Suppressor macrophage treated with lipopolysaccharide for 4 hours (primary cell): ENCODE measurements at regions not wholly inside any gene's neighbourhood (a gene's known extent, or its start where the extent isn't known, plus 50 kb on each side); places are given as distances from the start of the nearest gene placed in this dataset.

Experiments
- DNase-seq: peaks from one replicate; pipeline ENCODE4 v3.0.0-alpha.2; 2020

DNA sequence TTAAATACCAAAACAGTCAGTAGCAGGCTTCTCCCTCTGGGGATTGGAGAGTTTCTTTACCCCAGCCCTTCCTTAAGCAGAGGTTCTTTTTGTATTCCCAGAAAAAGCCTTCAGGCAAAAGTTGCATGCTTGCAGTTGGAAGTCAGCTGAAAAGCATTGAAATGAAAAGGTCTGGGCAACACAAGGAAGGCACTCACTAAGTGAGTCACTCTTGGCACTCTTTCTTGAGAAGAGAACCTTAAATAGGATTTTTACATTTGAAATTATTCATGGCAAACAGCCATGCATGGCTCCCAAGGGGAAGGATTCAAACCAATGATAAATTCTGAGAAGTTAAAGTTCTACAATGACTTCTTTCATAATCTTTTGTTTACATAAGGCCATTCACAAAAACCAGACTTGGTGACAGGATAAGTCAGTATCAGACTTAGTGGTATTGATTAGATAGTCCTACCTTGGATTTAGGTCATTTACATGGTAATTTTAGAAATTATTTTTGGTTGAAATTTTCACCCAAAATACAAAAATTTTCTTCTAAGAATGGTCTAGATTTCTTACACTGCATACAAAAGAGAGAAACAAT is 2068.9 kb downstream of the PCDH7 start:
- DNase-seq, result no peak

DNA sequence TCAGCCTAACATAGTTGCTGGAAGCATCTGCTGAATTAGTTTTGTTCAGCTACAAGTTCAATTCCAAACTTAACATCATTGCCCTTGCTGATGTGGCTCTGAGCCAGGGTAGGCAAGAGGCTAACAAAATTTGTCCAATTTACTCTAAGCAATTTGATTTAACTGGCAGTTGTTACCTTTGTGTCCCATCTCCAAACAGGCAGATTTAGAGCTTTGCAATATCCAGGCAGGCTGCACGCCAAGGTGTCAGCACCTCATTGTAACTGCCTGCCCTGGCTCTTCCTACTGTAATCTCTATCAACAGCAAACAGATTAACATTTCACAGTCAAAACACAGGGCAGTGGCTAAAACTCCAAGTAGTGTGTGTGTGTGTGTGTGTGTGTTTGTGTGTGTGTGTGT is 2070.6 kb downstream of the PCDH7 start:
- DNase-seq, result no peak

DNA sequence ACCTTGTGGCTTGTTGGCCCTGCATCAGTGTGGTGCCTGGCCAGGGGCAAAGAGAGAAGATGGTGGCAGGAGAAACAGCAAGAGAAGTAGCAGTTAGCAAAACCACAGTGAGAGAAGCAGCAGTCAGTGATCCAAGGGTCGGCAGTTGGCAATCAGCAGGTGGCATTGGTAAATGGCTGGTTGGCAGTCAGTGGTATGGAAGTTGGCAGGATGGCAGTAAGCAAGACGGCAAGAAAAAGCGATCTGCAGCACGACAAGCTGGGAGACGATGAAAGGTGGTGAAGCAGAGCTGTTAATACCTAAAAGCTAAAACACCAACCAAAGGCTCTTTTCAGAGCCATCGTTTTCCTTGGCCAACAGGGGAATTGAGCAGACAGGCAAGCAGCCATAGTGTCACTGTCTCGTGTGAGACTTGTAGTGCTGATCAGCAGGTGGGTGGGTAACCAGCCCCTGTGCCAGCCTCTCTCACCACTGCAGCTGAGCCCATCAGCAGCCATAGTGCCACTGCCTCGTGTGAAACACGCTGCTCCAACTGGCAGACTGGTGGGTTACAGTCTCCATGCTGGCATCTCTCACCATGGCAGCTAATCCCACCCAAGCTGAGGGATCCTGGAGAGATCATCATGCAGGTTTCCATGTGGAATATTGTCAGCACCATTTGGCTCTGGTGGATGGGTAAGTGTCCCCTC is 2078.4 kb downstream of the PCDH7 start:
- no peak for DNase-seq

DNA sequence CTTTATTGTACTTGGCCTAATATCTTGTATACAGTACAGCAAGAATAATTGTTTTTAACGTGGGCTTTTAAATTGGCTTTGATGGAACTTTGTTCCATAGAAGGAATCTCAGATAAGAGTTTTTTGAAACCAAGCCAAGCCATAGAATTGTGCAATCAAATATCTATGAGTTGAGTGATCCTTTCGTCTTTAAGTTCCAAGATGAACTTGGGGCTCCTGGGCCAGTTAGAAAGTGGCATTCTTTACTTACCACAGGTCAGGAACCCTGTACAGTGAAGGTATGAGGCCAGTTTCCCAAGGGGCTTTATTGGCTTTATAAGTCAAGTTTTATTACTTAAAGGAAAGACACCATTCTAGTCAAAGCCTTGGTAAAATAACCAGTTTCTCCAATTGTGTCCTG is 2104.2 kb downstream of the PCDH7 start:
- no peak for DNase-seq

DNA sequence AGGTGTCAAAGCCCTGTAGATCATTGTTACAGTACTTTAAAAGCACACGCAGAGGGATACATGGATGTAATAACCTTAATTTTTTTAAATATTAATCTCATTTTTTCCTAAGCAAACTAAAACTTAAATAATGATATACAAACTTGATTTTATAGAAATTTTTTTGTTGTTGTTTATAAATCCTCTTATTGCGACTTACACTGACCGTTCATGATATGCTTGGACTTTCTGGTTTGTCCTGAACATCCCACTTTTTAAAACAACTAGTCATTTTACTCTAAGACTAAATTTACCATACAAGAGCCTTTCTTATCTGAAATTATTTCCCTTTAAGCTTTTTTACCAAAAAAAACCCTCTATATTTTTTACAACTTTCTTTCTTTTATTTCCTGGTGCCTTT is 2106.0 kb downstream of the PCDH7 start:
- no peak for DNase-seq

DNA sequence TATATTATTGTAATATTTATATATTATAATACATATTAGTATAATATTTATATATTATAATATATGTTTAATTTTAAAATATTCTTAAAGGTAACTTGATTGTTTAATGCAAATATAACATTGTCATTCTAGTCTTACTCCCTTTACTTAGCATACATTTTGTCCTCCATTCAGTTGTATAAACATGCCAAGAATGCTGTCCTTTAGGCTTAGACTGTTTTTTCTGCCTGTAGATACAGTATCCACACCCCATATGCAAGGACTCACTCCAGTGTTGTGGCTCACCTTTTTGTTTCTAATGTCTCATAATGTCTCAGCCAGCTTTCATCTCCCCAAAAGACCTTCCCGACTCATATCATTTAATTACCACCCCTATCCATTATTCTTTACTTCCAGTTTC is 2110.0 kb downstream of the PCDH7 start:
- DNase-seq, result no peak

DNA sequence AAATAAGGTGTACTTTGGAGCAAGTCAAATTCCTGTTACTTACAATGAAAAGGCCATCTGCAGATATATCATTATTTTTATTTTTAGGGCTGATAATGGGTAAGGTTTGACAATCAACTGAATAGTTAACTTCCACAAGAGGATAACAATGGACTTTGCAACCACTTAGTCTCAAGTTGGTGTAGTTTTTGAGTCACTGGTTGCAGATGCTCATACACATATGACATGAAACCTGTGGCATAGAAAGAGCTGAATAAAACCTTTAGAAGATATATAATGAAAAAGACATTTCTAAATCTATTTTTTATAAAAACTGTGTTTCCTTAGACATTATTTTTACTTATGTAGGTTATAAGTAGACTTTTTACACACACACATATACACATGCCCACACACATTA is 2110.9 kb downstream of the PCDH7 start:
- DNase-seq, result no peak

DNA sequence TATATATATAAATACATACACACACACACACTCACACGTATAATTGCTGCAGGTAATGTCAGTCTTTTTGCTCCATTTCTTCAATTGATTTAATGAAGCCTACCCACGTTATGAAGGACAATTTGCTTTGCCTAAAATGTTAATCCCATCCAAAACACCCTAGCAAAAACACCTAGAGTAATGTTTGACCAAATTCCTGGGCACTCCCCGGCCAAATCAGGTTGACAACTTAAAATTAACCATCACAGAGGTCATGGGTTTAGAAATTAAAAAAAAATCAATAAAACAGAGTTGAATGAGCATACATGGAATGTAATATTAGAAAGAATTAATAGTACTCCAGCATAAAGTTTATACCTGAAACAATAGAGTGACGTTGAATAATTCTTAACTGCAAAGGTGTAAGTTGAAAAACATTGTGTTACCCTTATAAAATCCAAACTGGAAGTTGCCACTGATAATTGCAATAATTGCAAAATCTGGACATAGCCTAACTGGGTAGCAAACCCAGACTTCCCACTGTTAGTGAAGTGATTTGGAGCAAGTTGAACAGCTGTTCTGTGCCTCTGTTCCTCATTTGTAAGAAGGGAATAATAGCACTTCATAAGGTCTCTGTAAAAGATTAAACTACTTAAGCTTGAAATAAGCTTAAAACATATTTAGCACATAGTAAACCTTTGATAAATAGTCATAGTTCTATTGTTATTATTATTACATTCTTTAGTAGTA is 2120.5 kb downstream of the PCDH7 start:
- DNase-seq, result no peak

DNA sequence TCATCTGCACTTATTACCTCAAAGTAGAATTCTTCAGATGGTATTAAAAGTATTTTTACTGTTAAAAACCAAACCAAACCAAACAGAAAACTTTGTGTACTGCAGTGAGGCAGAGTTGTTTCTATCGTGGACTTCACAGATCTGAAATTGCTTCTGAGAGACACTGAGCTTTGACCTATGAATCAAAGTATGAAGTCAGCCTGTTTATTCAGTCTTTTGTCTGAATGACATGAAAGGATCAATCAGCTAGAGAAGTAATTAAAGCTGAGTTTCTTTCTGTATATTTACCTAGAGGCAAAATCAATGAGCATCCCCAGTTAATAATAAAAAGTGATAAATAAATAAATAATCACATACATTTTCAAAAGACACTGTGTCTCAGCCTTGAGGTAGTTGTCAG is 2121.0 kb downstream of the PCDH7 start:
- DNase-seq, result no peak

DNA sequence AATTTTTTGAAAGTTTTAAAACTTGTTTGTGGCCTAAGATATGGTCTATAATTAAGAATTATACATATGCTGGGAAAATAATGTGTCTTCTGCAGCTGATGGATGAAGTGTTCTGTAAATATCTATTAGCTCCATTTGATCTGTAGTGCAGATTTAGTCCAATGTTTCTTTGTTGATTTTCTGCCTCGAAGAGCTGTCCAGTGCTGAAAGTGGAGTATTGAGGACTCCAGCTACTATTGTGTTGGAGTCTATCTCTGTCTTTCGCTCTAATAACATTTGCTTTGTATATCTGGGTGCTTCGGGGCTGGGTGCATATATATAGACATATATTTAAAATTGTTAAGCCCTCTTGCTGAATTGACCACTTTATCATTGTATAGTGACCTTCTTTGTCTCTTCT is 2127.3 kb downstream of the PCDH7 start:
- DNase-seq, result no peak

DNA sequence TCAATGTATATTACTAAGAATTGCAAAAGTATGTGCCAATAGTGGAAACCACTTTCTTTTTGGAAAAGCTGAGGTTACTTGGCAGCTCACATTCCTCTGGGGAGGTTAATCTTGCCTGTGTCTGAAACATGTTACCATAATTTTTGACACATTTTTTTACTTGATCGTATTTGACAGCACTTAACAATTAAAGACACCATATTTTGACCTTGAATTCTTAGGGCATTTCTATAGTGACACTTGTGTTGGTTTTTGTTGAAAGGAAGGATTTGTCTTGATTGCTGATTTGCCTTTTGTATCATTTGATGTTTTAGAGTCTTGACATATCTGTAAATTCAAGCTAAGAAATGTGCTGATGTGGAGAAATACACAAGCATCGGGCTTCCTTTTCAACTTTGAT is 2135.5 kb downstream of the PCDH7 start:
- DNase-seq, result no peak

DNA sequence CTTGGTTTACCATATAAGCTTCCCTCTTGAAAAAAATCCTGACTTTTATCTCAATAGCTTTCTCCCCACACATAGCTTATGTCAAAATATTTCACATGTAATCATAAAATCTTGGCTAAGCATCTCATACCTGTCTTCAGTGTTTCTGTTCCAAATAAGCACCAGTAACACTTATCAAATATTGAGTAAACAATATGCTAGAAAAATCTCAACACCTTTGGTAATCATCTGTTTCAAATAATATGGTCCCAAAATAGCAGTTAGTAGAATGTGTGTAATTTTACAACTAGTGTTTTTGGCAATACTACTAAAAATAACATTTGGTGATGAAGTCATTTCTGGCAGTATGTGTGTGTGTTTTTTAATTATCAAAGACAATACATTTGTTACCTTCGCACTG is 2138.2 kb downstream of the PCDH7 start:
- DNase-seq, result no peak

DNA sequence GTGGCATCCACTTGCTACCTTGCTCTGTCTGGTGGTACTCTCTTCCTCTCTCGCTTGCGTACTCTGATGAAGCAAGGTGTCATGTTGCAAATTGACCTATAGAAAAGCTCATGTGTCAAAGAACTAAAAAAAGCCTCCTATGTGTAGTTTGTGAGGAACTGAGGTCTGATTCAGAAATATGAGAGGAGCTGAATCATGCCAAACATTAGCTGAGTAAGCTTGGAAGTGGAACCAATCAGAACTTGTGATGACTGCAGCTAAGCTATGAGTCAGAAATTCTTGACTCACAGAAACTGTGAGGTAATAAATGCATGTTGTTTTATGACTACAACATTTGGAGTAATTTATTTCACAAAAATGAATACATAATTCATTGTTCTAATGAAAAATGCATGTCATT is 2138.8 kb downstream of the PCDH7 start:
- peak; percentile 17 for DNase-seq

DNA sequence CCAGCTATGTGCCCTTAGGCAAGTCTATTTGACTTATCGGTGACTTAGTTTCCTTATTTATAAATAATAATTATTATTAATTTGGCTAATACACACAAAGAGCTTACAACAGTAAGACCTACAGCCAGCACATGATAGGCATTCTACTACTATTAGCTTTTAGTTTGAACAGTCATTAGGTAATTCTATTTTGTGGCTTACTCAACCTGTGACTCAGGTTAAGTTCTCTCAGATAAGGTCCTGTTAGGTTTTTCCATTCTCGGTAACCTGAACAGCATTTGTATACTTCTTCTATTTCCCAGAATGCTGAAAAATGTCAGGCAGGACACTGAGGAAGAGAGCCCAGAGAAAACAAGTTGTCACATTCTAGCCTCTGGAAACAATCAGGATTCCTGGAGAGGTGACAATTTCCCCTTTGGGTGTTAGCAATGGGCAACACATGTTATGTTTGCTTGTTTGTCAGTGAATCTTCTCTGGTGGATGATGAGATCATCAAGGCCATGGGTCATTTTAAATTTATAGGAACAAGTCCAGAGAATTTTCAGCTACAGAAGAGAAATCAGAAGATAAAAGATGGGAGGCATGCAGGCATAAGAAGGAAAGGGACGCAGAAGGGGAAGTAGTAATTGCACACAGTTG is 2144.7 kb downstream of the PCDH7 start:
- no peak for DNase-seq

DNA sequence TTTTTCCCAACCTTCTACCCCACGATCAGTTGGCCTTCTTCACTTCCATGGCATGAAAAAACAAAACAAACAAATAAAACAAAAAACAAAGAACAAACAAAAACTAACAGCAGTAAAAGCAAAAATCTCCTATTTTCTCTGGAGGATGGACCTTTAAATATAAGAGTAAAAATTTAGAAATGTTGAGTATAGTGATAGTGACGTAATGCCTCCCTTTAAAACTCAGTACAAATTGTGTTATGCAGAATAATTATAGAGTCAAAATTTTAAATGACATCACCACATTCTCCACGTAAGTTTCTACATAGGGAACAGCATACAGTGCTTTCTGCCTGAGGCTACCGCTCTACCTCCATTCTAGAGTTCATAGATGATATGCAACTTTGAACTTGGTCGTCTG is 2156.4 kb downstream of the PCDH7 start:
- no peak for DNase-seq

DNA sequence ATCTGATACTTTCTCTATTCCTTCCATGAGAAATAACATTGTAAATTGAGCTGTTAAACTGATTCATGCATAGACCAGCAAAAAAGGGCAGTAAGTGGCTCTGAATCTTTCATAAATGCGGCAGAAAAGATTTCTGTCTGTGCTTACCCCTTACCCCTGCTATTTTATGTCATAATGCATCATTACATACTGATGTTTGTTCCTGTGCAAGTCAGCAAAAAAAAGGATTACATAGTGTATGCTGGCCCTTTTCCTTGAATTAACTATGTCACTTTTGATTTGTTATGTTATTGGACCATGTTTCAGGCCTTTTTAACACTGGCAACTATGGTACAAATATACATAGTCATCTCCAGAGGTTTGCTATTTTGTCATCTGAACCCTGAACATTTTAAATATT is 2159.7 kb downstream of the PCDH7 start:
- no peak for DNase-seq

DNA sequence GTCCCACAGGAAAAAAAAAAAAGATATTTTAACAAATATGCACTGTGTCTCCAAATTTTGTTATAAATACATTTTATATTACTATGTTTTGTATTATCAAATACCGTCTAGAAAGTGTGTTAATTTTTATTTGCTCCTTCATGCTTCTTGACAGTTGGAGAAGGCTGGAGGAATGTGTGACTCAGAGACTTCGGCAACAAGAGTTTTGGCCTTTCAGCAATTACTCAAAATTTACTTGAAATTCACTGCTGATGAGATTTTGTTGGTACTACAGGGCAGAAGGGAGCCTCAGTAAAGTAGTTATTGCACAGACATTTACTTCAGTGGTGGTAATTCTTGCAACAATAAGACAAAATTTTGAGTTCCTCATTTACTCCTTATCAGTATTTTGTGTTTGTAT is 2164.0 kb downstream of the PCDH7 start:
- no peak for DNase-seq

DNA sequence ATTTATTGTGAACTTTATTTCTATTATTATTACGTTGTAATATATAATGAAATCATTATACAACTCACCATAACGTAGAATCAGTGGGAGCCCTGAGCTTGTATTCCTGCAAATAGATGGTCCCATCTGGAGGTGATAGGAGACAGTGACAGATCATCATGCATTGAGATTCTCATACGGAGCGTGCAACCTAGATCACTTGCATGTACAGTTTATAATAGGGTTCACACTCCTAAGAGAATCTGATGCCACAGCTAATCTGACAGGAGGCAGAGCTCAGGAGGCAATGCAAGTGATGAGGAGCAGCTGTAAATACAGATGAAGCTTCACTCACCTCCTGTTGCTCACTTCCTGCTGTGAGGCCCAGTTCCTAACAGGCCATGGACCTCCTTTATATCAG is 2170.2 kb downstream of the PCDH7 start:
- DNase-seq, result no peak

DNA sequence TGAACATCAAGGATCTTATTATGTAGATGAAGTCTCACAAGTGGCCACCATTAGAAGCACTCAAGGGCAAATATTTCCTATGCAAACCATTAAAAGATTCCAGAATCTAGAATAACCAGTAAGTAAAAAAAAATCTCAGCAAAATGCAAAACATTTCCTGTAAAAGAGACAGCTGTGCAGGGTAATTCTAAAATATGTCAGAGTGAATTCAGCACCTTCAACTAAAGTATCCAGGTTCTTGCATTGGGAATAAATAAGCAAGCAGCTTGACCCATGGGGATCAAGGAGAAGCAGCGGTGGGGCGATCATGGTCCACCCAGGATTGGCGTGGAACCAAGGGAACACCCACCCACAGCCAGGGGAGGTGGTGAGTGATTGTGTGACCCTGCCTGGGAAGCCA is 2188.9 kb downstream of the PCDH7 start:
- no peak for DNase-seq

DNA sequence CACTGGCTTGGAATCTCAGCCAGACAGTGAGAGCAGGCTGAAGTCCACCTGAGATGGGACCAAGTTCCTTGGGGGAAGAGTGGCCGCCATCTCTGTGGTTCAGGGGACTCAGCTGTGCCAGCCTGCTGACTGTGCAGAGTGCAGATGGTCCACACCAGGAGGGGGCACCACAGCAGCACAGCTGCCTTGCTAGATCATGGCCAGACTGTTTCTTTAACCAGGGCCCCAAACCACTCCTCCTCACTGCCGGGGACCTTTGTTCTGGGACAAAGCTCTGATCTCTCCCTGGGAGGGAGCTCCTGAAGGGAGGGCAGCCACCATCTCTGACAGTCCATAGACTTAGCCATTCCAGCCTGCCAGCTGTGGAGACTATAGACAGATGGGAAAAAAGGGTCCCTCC is 2189.6 kb downstream of the PCDH7 start:
- DNase-seq, result no peak

DNA sequence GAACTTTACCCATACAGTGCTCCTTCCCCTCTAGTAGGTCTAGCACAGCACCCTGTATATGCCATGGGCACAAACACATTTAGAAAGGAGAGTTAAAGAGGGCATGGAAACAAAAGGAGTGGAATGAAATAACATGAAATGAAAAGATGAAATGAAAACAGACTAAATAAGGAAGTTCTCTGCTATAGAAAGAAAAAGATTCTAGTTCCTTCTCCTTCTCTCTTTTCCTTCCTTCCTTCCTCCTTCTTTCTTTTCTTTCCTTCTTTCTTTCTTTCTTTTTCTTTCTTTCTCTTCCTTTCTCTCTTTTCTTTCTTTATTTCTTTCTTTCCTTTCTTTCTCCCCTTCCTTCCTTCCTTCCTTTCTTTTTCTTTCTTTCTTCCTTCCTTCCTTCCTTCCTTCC is 2197.4 kb downstream of the PCDH7 start:
- no peak for DNase-seq

DNA sequence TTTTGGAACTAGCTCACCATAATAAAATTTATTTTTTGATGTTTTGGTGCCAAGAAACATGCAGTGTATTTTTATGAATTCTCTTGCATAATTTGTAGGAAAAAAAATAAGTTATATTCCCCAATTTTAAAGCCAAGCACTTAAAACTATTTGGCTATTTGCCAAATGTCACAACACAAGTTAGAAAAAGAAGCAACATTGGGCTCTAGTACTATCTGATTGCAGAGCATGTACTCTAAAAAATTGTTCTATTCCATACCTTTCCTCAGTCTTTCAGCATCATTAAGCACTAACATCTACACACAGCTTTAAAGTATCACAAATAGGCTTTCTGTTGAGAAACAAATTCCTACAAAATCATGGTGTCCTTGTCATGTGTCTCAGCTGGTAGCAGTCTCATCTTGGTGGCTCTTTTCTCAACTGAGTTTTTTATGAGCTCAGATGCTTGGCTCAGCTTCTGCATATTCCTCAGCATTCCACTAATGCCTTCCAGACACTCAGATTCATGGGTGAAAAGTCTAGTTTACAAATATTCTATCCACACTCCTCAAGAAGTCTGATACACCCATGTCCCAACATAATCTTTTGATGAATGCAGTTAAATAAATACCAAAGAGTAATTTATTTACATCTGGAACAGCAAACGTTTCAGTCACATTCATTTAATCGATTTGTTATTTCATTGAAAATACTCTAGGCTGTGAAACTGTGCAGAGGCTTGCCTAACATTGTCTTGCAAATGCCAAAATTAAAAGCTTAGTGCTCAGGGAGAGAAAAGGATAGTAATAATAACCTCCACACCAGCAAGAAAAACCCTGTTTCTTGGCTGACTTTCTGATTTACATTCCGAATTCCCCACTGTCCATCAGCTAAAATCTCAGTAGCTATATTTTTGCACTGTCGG is 2209.9 kb downstream of the PCDH7 start:
- no peak for DNase-seq

DNA sequence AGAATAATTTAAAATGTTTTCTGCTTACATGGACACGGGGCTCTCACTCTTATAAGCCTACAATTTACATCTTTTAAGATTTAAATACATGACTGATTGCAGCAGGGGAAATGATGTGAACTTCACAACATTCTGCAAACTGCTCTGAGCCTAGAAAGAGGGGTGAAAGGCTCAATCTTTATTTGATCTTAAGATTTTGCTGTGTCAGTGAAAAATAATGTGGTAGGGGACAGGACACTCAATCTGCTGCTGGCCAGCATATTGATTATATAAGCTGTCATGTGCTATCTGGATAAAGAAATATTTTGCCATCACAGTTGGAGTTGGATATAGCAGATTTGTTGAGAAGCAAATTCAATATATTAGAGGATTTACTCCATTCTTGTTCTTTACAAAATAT is 2210.5 kb downstream of the PCDH7 start:
- DNase-seq, result no peak
